Ishikawa (cell line): ENCODE measurements at regions not wholly inside any gene's neighbourhood (a gene's known extent, or its start where the extent isn't known, plus 50 kb on each side); places are given as distances from the start of the nearest gene placed in this dataset.

Source experiments
- EGR1 ChIP-seq: IDR thresholded peaks from 2 replicates; pipeline ENCODE4 v1.6.1; 2012
- EP300 ChIP-seq: IDR thresholded peaks from 2 replicates; pipeline ENCODE4 v1.6.1; 2012; ENCODE audit warnings: borderline replicate concordance
- TF ChIP-seq, protein P1 (sequence below): IDR thresholded peaks from 2 replicates; pipeline ENCODE4 v1.6.1; 2012

DNA sequence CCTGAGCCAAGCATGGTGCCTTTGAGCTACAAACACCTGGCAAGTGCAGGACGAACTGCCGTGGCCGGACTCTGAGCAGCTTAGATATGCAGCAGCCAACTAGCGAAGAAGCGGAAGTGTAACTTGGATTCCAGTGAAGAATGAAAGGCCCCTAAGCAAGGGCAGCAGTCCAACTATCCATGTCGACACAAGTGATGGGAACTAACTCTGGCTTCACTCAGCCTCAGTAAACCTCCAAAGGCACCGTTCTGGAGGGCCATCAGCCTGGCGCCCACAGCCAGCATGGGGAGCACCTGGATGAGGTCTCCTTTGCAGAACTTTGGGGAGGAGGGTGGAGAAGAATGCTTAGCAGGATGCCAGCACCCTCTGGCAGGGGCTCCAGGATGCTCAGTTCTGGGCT is 78.4 kb upstream of the MLN start:
- TF ChIP-seq EP300, result no peak
- TF ChIP-seq EGR1, result no peak
- TF ChIP-seq, protein P1, sequence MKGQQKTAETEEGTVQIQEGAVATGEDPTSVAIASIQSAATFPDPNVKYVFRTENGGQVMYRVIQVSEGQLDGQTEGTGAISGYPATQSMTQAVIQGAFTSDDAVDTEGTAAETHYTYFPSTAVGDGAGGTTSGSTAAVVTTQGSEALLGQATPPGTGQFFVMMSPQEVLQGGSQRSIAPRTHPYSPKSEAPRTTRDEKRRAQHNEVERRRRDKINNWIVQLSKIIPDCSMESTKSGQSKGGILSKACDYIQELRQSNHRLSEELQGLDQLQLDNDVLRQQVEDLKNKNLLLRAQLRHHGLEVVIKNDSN, result no peak
